Stimulated activated CD8-positive, alpha-beta memory T cell treated with anti-CD3 and anti-CD28 coated beads, Interleukin-15, amount 100 ng/mL, for 48 hours (primary cell): ENCODE measurements at regions not wholly inside any gene's neighbourhood (a gene's known extent, or its start where the extent isn't known, plus 50 kb on each side); places are given as distances from the start of the nearest gene placed in this dataset.
"Not testable (repeated sequence)": the region's sequence is repeated elsewhere in the genome, so short reads cannot be mapped to it uniquely, and the experiment has no call there.

Experiments
- DNase-seq, 2 donors: peaks; one replicate each; pipeline ENCODE4 v3.0.0-alpha.2; 2020; ENCODE audit warnings: low read depth in 2 of 2

- DNase-seq: no peak
These were observed 99.2 kb upstream of the ZDHHC17 start for GRCh38 chr12:76664731-76665130.

- no peak for DNase-seq
These were observed 97.6 kb upstream of the ZDHHC17 start for GRCh38 chr12:76666290-76666835.

GRCh38 chr12:76669981-76670380, 93.9 kb upstream of the ZDHHC17 start:
- no peak for DNase-seq

- DNase-seq: no peak
These were observed 93.1 kb upstream of the ZDHHC17 start for GRCh38 chr12:76670776-76671175.

GRCh38 chr12:76674669-76675315, 89.1 kb upstream of the ZDHHC17 start:
- no peak for DNase-seq

- DNase-seq: not testable (repeated sequence)
These were observed 87.7 kb upstream of the ZDHHC17 start for GRCh38 chr12:76676261-76676660.

- DNase-seq: no peak
These were observed 84.9 kb upstream of the ZDHHC17 start for GRCh38 chr12:76678992-76679391.

GRCh38 chr12:76679778-76680177, 84.1 kb upstream of the ZDHHC17 start:
- no peak for DNase-seq

GRCh38 chr12:76680940-76681339, 83.0 kb upstream of the ZDHHC17 start:
- DNase-seq: no peak

- DNase-seq: no peak
These were observed 78.7 kb upstream of the ZDHHC17 start for GRCh38 chr12:76685246-76685678.

- no peak for DNase-seq
These were observed 75.9 kb upstream of the ZDHHC17 start for GRCh38 chr12:76687981-76688380.

GRCh38 chr12:76688631-76689030, 75.3 kb upstream of the ZDHHC17 start:
- DNase-seq: no peak

- DNase-seq: no peak
These were observed 72.8 kb upstream of the ZDHHC17 start for GRCh38 chr12:76690921-76691700.

- no peak for DNase-seq
These were observed 71.1 kb upstream of the ZDHHC17 start for GRCh38 chr12:76692846-76693245.

- no peak for DNase-seq
These were observed 69.5 kb upstream of the ZDHHC17 start for GRCh38 chr12:76694369-76694768.

- no peak for DNase-seq
These were observed 67.7 kb upstream of the ZDHHC17 start for GRCh38 chr12:76696186-76696585.

- DNase-seq: no peak
These were observed 66.1 kb upstream of the ZDHHC17 start for GRCh38 chr12:76697849-76698248.

GRCh38 chr12:76698316-76698715, 65.6 kb upstream of the ZDHHC17 start:
- no peak for DNase-seq

GRCh38 chr12:76698966-76699365, 64.9 kb upstream of the ZDHHC17 start:
- DNase-seq: no peak

- DNase-seq: no peak
These were observed 62.2 kb upstream of the ZDHHC17 start for GRCh38 chr12:76701690-76702089.

GRCh38 chr12:76702946-76703345, 61.0 kb upstream of the ZDHHC17 start:
- no peak for DNase-seq

- DNase-seq: no peak
These were observed 59.2 kb upstream of the ZDHHC17 start for GRCh38 chr12:76704693-76705092.

- DNase-seq: no peak
These were observed 57.8 kb upstream of the ZDHHC17 start for GRCh38 chr12:76706101-76706500.
